Activated CD8-positive, alpha-beta T cell treated with anti-CD3 and anti-CD28 coated beads, Interleukin-2, amount 10 ng/mL, durations not matched to agents 7 days and 5 days (primary cell): ENCODE measurements at regions not wholly inside any gene's neighbourhood (a gene's known extent, or its start where the extent isn't known, plus 50 kb on each side); places are given as distances from the start of the nearest gene placed in this dataset.
"Not testable (repeated sequence)": the region's sequence is repeated elsewhere in the genome, so short reads cannot be mapped to it uniquely, and the experiment has no call there.

Experiments used
- ATAC-seq: fragments of 150-1000 bp; cut with Tn5 transposase; one replicate; pipeline ENCODE4 v1.10.0; 2021; ENCODE audit warnings: moderate library complexity
- CTCF ChIA-PET: fragments of 350-600 bp; sonication (Branson Sonifier 250); formaldehyde crosslinking; loops from one replicate; lab custom pipeline; 2021; ENCODE audit warnings: antibody characterized with exemption; lab: Charles Lee
- POLR2A ChIA-PET: fragments of 350-600 bp; sonication (Branson Sonifier 250); formaldehyde crosslinking; loops from one replicate; lab custom pipeline; 2021; ENCODE audit warnings: antibody characterized with exemption; lab: Charles Lee
- DNase-seq: peaks from one replicate; pipeline ENCODE4 v3.0.0-alpha.2; 2020
- H3K27ac Mint-ChIP-seq: one replicate; pipeline ENCODE4 v1.8.0; 2021; ENCODE audit warnings: mild to moderate bottlenecking, mixed read lengths
- H3K27me3 Mint-ChIP-seq: one replicate; pipeline ENCODE4 v1.8.0; 2021; ENCODE audit warnings: low read depth, mixed read lengths
- H3K36me3 Mint-ChIP-seq: one replicate; pipeline ENCODE4 v1.8.0; 2021; ENCODE audit warnings: low read depth, mixed read lengths
- H3K4me1 Mint-ChIP-seq: one replicate; pipeline ENCODE4 v1.8.0; 2021; ENCODE audit warnings: low read depth, mixed read lengths
- H3K4me3 Mint-ChIP-seq: one replicate; pipeline ENCODE4 v1.8.0; 2021; ENCODE audit warnings: mild to moderate bottlenecking, mixed read lengths
- H3K9me3 Mint-ChIP-seq: one replicate; pipeline ENCODE4 v1.8.0; 2022; ENCODE audit warnings: mixed read lengths; ENCODE audit not compliant: insufficient read depth

DNA sequence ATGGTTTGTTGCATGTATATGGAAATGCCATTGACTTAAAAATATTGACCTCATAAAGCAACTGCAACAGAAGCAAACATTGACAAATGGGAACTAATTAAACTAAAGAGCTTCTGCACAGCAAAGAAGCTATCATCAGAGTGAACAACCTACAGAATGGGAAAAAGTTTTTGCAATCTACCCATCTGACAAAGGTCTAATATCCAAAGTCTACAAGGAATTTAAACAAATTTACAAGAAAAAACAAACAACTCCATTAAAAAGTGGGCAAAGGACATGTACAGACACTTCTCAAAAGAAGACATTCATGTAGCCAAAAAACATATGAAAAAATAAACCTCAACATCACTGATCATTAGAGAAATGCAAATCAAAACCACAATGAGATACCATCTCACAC is 99.7 kb upstream of the ARG1 start:
- CTCF ChIA-PET, ATAC-seq, H3K36me3 Mint-ChIP-seq, H3K4me3 Mint-ChIP-seq, DNase-seq, H3K4me1 Mint-ChIP-seq, H3K27ac Mint-ChIP-seq, H3K27me3 Mint-ChIP-seq, H3K9me3 Mint-ChIP-seq: not testable (repeated sequence)
- POLR2A ChIA-PET: interaction anchor here (0.7 kb wide), 1 partner anchor 276 kb away, joined by 3 read pairs; no protein-coding TSS in a partner anchor

GRCh38 chr6:131476362-131476761 is 96.7 kb upstream of the ARG1 start:
- Mint-ChIP-seq H3K27me3 (no peaks in the 10 kb centered on the region), H3K9me3 (peaks cover 4% of the 10 kb centered on the region)

GRCh38 chr6:131478740-131479211 is 94.2 kb upstream of the ARG1 start:
- H3K36me3 Mint-ChIP-seq, DNase-seq, H3K27ac Mint-ChIP-seq, H3K27me3 Mint-ChIP-seq, CTCF ChIA-PET, H3K4me1 Mint-ChIP-seq, H3K4me3 Mint-ChIP-seq, POLR2A ChIA-PET, ATAC-seq, H3K9me3 Mint-ChIP-seq: not testable (repeated sequence)

More at GRCh38 chr6:131476362-131476761, 96.7 kb upstream of the ARG1 start:
- no peak for DNase-seq
- H3K4me1 Mint-ChIP-seq: no peaks in the 10 kb centered on the region
- H3K27ac Mint-ChIP-seq: no peak overlapping the region
- H3K36me3 Mint-ChIP-seq: no peaks in the 10 kb centered on the region
- POLR2A ChIA-PET: no interaction called here
- CTCF ChIA-PET: no interaction called here
- H3K4me3 Mint-ChIP-seq: no peak overlapping the region
- ATAC-seq: no peak

- H3K36me3 Mint-ChIP-seq: no peaks in the 10 kb centered on the region
- no peaks in the 10 kb centered on the region for H3K4me1 Mint-ChIP-seq
- no peaks in the 10 kb centered on the region for H3K27me3 Mint-ChIP-seq
- CTCF ChIA-PET: no interaction called here
- ATAC-seq: no peak
- no peak overlapping the region for H3K4me3 Mint-ChIP-seq
- no peaks in the 10 kb centered on the region for H3K9me3 Mint-ChIP-seq
- H3K27ac Mint-ChIP-seq: no peak overlapping the region
- POLR2A ChIA-PET: no interaction called here
- no peak for DNase-seq
Observed at GRCh38 chr6:131486608-131487007, 86.4 kb upstream of the ARG1 start.

- H3K4me3 Mint-ChIP-seq: no peak overlapping the region
- DNase-seq: no peak
- no peak for ATAC-seq
- ChIA-PET CTCF (interaction anchor here (1.2 kb wide), 2 partner anchors 45 to 140 kb away, joined by 3 to 5 read pairs; partner anchors contain the start of gene MED23), POLR2A (no interaction called here)
- no peaks in the 10 kb centered on the region for H3K27me3 Mint-ChIP-seq
- H3K36me3 Mint-ChIP-seq: no peaks in the 10 kb centered on the region
- H3K9me3 Mint-ChIP-seq: no peaks in the 10 kb centered on the region
- H3K4me1 Mint-ChIP-seq: no peaks in the 10 kb centered on the region
- H3K27ac Mint-ChIP-seq: no peak overlapping the region
Observed at GRCh38 chr6:131488780-131489179, 84.2 kb upstream of the ARG1 start.

- no peak overlapping the region for H3K4me3 Mint-ChIP-seq
- no peak overlapping the region for H3K27ac Mint-ChIP-seq
- no peaks in the 10 kb centered on the region for H3K4me1 Mint-ChIP-seq
- no peaks in the 10 kb centered on the region for H3K27me3 Mint-ChIP-seq
- DNase-seq (no peak), ATAC-seq (no peak)
- H3K9me3 Mint-ChIP-seq: no peaks in the 10 kb centered on the region
- H3K36me3 Mint-ChIP-seq: no peaks in the 10 kb centered on the region
- CTCF ChIA-PET: no interaction called here
- POLR2A ChIA-PET: no interaction called here
Observed at GRCh38 chr6:131490441-131490840, 82.6 kb upstream of the ARG1 start.

DNA sequence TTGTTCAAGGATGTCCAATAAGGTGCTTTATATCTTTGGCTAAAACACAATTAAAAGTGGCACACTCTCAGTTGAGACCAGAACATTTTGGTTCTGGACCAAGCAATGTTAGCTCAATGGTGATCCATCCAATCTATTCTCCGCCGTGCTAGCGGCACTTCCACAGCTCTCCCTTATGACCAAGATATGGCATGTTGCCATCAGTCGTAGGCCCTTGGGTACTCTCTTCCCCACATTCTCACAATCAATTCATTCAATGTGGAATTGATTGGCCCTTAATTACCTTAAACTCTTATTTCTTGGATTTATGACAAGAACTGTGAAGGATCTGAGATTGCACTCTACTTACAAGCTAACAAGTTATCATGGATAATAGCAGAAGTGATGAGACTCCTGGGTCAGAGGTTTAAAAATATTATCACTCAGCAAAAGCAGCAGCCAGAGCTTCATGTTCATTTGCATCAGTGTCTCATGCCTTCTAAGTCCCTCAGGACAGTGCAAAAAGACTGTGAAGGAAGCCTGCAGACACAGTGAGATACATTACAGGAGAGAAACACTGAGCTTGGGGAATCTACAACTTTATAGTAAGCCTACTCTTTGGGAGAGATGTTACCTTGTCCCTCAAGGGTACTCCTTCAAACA is 80.0 kb upstream of the ARG1 start:
- ATAC-seq: no peak
- H3K9me3 Mint-ChIP-seq: no peaks in the 10 kb centered on the region
- no peak overlapping the region for H3K4me3 Mint-ChIP-seq
- no peak for DNase-seq
- no peaks in the 10 kb centered on the region for H3K36me3 Mint-ChIP-seq
- no peaks in the 10 kb centered on the region for H3K27me3 Mint-ChIP-seq
- no peak overlapping the region for H3K27ac Mint-ChIP-seq
- H3K4me1 Mint-ChIP-seq: no peaks in the 10 kb centered on the region
- CTCF ChIA-PET: interaction anchor here (1.2 to 2.7 kb wide), 3 partner anchors 11 to 40 kb away, joined by 3 to 6 read pairs (median 4); no protein-coding TSS in a partner anchor
- POLR2A ChIA-PET: interaction anchor here (0.6 kb wide), 1 partner anchor 39 kb away, joined by 3 read pairs; no protein-coding TSS in a partner anchor

DNA sequence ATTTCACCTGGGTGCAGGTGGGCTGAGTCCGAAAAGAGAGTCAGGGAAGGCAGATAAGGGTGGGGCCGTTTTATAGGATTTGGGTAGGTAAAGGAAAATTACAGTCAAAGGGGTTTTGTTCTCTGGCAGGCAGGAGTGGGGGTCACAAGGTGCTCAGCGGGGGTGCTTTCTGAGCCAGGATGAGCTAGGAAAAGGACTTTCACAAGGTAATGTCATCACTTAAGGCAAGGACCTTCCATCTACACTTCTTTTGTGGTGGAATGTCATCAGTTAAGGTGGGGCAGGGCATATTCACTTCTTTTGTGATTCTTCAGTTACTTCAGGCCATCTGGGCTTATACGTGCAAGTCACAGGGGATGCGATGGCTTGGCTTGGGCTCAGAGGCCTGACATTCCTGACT is 68.6 kb upstream of the ARG1 start:
- ATAC-seq, CTCF ChIA-PET: not testable (repeated sequence)

DNA sequence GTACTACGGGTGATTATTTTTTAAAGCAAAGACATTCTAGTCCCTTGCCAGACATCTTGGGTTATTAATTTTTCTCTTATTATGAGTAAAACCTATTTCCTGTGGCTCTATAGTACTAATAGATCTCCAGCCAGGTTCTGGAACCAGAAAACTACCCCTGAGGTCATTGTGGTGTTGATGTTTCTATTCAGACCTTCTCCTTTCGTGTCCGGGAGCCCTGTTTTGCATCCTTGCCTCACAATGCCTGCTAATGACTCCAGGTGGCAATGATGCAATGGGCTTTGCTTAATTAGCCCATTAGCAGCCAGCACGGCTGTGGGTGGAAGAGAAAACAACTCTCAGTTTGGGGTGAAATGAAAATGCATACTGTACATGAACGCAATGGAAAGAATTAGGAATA is 62.9 kb upstream of the ARG1 start:
- ChIA-PET POLR2A (no interaction called here), CTCF (interaction anchor here (1.1 kb wide), 1 partner anchor 9 kb away, joined by 3 read pairs; no protein-coding TSS in a partner anchor)
- DNase-seq: no peak
- H3K4me1 Mint-ChIP-seq: no peaks in the 10 kb centered on the region
- no peak overlapping the region for H3K27ac Mint-ChIP-seq
- H3K27me3 Mint-ChIP-seq: no peaks in the 10 kb centered on the region
- no peak overlapping the region for H3K4me3 Mint-ChIP-seq
- ATAC-seq: no peak
- no peaks in the 10 kb centered on the region for H3K9me3 Mint-ChIP-seq
- H3K36me3 Mint-ChIP-seq: no peaks in the 10 kb centered on the region

More for the DNA sequence above, 68.6 kb upstream of the ARG1 start:
- H3K27ac Mint-ChIP-seq, H3K36me3 Mint-ChIP-seq, H3K4me1 Mint-ChIP-seq, DNase-seq, H3K4me3 Mint-ChIP-seq, H3K9me3 Mint-ChIP-seq, H3K27me3 Mint-ChIP-seq, POLR2A ChIA-PET: not testable (repeated sequence)

DNA sequence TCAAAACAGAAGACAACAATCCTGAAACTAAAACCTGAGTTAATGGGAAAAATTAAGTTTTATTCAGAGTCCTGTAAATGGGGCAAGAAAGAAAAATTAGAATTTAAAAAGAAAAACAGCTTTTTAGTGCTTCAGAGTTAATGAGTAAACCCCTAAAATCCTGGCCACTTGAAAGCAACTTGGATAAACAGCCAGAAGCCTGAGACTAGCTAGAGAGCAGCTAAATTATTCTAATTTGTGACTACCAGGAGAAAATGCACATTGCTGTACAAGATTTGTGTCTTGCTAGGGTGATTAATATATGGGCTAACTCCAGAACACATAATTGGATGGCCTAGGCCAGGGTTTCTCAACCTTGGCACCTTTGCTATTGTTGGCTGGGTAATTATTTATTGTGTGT is 62.4 kb upstream of the ARG1 start:
- H3K36me3 Mint-ChIP-seq: no peaks in the 10 kb centered on the region
- ATAC-seq: no peak
- H3K4me3 Mint-ChIP-seq: no peak overlapping the region
- H3K27me3 Mint-ChIP-seq: no peaks in the 10 kb centered on the region
- H3K4me1 Mint-ChIP-seq: no peaks in the 10 kb centered on the region
- H3K27ac Mint-ChIP-seq: no peak overlapping the region
- DNase-seq: no peak
- H3K9me3 Mint-ChIP-seq: no peaks in the 10 kb centered on the region
- CTCF ChIA-PET: interaction anchor here (1.1 to 1.3 kb wide), 2 partner anchors 9 to 23 kb away, joined by 3 to 4 read pairs; no protein-coding TSS in a partner anchor
- POLR2A ChIA-PET: no interaction called here

DNA sequence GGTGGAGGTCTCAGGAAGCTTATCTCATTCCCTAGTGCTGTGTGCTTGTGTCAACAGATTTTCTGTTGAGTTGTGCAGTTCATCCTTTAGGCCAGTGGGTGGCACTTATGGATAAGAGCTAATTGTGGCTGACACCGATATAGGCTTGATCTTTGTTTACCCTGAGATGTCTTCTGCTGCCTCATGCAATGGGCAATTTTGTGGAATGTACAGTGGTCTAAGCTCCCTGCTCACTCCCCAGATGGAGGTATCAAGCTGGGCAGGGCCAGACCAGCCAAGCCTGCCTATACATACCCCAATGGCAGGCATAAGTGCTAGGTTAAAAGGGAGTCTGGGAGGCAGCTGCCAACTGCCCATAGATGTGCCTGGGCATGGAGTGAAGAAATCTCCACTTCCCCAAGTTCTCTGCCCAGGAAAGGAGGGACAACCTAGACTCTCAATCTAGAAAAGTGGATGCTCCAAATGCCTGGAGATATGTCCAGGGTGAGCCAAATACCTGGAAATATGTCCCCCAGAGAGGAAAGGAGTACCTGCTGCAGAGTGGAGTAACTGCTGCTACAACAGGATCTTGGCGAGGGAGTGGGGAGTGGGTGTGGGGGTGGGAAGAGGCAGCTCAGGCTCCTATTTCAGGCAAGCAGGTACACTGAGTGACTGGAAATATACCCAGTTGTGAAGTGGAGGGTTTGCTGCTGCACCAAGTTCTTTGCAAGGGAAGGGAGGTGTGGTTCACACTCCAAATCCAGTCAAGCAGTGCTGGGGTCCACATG is 53.2 kb upstream of the ARG1 start:
- Mint-ChIP-seq H3K4me1 (peaks cover 18% of the 10 kb centered on the region), H3K9me3 (no peaks in the 10 kb centered on the region), H3K36me3 (peaks cover 3% of the 10 kb centered on the region), H3K27ac (no peak overlapping the region), H3K4me3 (no peak overlapping the region), H3K27me3 (peaks cover 2% of the 10 kb centered on the region)
- POLR2A ChIA-PET: interaction anchor here (0.7 kb wide), 1 partner anchor 62 kb away, joined by 3 read pairs; no protein-coding TSS in a partner anchor
- ATAC-seq: peak; percentile 95
- peak; percentile 68 for DNase-seq
- CTCF ChIA-PET: interaction anchor here (0.6 to 4.1 kb wide), 29 partner anchors 8 to 400 kb away, joined by 3 to 100 read pairs (median 4); partner anchors contain the start of genes ARG1 and MED23
